EH (cell line): ENCODE measurements at regions not wholly inside any gene's neighbourhood (a gene's known extent, or its start where the extent isn't known, plus 50 kb on each side); places are given as distances from the start of the nearest gene placed in this dataset.
A peak's percentile ranks its signal among the peaks of the same experiment; 100 is the strongest.

Source experiments
- DNase-seq: peaks from one replicate; pipeline ENCODE4 v3.0.0-alpha.2; 2015; ENCODE audit warnings: low read depth

DNA sequence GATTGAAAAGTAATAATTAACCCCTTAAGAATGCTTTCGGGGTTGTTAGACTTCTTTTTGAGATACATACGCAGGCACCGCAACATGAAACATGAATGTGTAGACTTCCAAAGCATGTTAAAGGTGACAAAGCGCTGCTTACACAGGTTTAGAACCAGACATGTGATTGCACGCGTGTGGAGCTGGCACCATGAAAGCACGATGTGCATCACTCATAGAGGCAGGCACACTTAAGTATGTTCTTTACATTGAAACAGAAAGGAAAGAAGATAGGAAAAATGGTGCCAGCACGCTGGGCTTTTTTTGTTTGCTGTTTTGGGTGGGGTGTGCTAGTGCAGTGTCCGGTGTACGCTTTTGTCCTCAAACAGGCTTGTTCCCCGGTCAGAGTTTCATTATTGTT lies 83.6 kb upstream of the PPARA start:
- DNase-seq = peak; percentile 33

DNA sequence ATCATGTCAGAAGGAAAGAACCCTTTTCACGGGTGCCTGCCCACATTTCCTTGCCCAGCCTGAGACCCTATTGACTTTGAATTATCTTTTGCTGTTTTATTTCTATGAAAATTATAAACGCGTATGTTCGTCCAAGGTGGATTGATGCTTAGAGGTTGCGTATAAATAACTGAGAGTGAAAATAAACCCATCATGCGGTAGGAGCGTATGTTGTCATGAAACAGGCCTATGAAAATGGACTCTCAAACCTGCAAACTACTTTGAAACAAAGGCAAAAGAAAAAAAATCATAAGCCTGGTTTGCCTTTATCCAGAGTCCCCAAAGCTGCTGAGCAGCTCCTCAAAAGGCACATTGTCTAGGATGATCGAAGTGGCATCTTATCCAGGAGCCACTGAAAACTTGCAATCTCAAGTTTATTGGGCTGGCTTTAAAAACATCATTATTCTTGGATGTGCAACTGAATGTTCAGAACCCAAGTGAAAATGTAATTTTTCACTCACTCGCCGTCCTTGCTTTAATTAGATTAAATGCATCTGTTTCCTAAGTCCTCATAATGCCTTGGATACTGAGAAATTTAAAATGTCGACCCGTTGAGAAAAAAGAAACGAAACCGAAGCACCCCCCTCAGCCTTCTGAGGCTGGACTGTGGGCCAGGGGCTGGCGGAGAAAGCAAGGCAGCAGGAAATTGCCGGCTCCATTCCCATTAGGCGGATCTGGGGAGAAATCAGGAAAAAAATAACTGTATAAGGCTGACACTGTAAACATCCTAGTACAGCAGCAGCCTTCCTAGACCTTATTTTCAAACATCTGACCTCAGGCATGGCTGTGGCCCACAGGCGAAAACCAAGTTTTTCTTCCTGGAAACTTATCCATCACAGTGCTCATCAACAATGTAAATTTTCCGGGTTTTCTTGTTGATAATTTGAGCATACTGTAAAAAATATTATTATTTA lies 82.9 kb upstream of the PPARA start:
- peak; percentile 51 for DNase-seq

DNA sequence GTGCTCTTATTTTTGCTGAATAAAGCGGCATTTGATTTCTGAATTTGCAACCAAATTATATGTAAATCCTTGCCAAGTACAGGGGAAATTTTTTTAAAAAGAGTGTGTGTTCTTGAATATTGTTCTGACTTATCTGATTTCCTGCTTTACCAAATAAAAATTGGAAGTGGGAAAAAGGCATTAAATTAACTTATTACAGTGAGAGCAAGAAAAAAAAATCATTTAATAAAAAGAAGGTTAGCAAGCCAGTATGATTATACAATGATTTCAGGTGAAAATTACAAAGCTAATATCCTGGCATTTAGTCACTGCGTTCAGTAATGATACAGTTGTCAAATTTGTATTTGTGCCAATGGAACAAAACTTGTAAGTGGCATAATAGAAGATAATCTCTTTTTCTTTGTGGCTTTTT lies 82.1 kb upstream of the PPARA start:
- no peak for DNase-seq

DNA sequence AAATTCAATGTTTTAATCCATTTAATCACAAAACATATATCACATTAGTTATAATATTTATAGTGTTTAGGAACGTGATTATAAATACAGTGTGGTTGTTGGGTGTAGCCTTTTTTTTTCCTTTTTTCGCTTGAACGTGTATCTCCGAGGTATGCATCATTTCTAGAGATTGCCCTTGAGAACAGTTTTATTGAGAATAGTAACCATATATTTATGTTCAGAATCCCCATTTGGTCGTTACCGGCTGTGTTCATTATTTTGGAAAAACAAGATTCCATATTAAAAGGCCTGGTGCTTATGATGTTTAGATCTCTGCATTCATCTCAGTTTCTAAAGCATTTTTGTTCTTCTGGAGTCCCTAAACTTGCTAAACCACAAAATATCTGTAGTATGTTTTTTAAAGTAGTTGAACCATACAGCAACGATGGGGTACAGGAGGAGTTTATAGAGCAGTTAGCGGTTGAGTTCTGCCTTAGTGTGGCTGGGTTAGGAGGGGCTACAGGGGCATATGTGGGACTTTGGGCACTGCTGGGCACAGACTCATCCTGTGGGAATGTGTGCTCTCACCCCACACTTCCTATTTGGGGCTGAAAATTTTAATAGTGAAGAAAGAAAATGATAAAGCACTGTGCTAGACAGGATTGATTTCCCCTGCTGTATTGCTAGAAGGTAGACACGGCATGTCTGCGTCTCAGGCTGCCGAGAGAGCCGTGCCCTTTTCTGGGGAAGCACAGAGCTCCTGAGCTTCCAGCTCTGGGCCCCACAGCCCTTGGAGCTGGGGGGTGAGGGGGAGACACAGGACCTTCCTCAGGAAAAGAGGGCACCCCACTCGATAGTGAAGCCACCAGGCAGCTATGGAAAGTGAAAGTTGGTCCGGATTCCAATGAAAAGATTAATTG lies 81.5 kb upstream of the PPARA start:
- DNase-seq = peak; percentile 97

DNA sequence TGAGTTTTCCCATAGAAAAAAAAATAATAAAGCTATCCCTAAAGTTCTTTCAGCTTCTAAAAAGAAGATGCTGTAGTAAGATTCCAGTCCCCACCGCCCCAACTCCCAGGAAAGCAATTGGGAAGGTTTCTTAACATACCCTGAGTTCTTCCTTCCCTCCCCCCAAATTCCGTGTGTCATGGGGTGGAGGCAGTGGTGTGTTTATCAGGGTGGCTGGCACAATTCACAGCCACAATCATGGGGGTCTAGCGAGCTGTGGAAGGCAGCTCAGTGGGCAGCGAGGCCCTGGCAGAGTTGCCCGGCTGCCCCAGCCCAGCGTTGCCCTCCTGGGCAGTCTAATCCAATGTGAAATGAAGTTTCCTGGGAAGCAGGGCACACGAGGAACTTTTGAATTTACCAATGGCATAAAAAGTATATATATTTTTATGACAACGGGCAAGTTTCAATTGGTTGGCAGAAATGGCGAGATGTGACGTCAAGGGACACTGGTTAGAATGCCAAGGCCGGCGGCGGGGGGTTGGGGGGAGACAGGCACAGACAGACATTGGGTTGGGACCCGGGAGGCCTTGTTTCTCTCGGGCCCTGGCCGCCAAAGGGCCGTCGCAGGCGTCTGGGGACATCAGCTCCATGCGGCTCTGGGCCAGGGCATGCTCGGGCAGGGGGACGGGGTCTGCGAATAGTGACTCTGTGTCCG lies 80.7 kb upstream of the PPARA start:
- DNase-seq = peak; percentile 94

DNA sequence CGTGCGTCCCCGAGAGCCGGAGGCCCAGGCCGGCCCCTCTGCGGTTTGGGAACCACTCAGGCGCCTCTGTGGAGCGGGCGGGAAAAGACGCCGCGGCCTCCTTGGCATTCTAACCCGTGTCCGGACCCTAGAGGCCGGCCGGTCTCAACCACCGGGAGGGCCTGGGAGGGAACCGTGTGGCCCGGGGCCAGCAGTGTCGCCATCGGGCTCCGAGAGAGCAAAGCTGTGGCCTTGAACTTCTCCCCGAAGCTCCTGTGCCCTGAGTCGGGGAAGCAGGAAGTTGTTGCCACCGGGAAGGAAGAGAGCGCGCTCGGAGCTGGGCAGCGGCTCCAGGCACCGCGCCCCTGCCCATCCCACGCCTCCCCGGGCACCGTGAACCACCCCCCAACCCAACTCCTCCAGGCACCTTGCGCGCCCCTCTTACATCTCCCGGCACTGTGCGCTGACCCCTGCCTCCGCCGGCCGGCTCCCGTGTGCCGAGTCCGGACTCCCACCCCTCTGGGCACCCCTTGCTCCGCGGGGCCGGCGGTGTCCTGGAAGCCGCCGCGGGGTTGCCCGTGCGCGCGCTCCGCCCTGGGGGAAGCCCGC lies 80.0 kb upstream of the PPARA start:
- no peak for DNase-seq

DNA sequence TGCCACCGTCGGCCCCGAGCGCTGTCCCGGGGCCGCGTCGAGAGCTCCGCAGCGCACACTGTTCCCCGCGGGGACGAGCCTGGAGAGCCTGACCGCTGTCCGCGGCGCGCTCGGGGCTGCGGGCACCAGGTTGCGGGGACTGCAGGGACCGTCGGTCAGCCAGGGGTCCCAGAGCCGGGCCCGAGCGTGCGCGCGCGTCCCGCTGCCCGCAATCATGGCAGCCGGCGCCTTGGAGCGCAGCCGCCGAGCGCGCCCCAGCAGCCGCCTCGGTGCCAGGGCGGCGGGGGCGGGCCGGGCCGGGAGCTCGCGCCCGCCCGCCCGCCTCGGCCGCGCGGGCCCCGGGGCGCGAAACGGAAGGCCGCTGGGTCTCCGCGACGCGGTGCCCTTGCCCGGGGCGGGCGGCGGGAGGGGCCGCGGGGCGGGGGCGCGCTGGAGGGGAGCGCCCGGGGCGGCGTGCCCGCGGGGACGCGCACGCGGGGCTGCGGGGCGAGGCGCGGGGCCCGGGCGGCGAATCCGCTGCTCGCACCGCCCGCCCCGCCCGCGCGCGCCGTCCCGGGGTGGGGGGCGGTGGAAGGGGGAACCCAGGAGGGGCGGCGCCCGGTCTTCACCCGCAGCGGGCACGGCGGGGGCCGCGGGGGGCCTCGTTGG lies 79.4 kb upstream of the PPARA start:
- no peak for DNase-seq

DNA sequence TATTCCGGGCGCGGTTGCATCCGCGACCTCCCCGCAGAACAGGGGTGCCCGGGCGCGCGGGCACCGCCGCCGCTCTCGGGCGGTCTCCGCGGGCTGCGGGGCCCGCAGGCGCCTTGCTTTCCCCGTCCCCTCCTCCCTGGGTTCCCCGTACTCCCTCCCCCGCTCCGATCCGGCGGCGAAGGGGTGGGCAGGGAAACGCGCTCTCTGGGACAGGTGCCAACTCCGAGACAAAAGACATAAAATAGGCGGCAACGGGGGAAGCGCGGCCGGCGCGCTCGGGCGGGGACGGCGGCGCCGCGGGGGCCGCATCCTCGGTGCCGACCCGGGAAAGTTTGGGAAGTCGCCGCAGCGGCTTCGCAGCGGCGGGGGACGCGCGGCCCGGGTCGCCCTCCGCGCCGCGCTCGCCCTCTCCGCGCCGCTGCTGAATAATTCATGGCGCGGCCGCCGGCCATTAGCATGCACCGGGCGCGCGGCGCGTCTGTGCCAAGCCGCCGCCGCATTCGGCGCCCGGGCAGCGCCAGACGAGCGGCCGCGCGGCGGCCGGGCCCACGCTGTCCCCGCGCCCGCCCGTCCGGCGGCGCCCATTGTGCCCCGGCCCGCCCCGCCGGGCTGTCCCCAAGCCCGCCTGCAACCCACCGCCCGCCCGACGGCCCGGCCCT lies 78.7 kb upstream of the PPARA start:
- DNase-seq = peak; percentile 96

DNA sequence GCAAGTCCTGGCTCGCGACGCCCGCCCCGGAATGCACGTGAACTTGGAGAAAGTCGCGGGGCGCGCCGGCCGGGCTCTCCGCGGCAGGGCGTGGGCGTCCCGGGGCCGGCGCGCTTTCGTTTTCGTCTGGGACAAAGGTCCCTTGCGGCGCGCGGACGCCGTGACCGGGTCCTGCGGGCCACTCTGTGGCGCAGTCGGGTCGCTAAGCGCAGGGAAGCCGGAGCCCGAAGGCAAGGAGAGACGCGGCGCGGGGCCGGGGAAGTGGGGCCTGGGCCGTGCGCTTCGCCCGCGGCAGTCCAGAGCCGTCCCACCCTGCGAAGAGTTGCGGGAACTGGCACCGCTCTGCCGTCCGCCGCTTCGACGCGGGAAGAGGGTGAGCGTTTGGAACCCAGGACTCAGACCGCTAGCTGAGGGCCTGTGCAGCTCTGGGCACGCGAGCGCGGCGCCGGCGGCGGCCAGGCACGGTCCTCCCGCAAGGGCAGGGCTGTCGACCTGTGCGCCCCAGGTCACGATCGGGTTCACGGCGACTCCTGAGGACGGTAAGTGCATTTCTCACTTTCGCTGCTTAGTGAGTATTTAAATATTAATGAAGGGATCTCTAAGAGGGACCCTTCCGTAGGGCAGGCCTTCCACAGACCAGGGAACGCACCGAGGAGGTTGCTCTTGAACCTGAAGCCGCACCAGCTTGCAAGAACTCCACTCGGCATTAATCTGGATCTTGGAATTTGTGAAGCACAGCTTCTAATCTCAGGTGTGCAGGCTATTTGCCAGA lies 78.0 kb upstream of the PPARA start:
- peak; percentile 60 for DNase-seq

DNA sequence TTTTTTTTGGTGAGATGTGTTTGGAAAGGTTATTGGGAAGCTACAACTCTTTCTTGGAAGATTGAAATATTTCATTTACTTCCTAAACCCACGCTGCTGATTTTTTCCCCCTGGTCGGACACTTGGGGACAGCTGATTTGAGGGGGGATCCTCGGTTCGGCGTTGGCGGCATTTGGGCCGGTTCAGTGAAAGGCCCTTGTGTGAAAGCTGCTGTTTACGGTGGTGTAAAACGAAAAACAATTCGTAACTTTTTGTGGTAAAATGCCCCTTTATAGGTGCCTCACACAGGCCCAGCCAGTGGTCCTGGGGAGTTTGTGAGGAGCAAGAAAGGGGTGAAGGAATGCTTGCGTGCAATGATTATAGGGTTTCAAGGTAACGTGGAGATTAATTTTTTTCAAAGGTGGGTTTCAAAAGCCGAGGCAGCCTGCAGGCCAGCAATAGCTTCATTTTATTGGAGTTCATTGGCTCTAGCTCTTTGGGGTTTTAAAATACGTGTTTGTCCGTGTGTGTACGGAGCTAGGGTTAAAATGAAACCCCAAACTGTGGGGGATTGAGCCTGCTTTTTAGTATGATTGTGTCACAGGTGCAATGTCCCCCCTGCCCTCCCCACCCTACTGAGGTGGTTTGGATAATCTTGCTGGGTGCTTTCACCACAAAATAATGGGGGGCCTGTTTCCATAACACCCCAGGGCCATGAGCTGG lies 77.2 kb upstream of the PPARA start:
- DNase-seq = peak; percentile 23

DNA sequence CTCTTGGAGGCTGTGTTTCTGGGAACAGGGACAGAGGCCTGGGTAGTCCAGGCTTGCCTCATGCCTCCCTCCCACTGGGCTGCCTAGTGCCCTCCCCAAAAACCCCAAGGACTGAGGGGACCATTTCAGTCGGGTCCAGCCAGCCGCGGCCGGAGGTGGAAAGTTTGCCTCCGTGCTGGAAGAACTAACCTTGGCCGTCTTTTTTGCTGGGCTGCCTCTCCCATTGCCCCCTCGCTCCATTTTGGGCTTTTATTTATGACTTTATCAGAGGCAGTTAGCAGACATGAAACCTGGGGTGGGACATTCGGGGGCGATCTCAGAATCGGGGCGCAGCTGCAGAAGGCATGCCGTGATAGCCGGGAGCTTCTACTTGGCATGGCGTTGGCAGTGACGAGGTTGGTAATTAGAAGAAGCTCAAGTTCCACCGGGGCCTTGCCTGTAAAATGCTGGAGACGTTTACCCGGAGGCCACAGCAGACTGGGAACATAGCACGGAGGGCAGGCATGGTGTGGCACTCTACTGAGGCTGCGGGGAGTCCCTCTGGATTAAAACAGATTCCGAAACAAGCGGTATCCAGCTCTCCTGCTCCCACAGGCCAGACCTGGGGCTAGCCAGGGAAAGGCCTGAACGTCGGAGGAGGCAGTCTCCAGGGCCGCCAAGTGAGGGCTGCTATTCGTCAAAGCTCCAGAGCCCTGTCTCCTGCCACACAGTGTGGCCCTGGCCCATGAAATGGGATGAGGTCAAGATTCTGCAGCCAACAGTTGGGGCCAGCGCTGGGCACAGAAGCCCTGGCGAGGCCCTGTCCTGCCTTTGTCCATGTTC lies 76.4 kb upstream of the PPARA start:
- peak; percentile 59 for DNase-seq

DNA sequence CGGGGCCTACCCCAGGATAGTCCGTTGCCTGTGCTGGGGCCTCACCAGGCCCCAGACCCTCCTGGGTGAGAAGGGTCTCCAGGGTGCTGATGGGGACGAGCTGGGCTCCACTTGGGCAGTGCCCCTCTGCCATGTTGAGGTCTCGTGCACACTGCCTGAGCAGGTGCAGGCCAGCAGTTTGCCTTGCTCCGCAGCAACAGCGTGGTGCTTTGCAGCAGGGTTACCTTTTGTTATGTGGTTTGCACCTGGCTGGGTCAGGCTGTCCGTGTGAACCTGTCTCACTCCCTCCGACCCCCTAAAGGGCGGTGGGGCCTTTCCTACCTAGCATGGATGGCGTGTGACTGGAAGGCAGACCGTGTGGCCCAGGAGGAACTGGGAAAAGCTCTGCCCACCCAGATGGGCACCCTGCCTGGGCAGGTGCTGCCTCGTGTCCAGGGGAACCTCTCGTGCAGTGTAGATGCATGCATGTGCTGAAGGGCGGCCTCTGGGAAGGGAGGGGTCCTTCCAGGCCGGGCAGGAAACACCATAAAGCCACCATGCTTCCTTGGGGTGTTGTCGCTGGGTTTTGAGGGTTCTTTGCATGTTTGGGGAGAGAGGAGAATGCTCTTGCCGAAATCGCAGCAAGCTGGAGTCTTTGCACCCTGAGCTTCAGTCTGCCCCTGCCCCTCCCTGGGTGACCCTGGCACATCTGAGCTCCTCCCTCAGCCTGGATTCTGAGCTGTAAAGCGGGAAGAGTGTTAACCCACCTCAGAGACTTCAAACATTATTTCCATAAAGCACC lies 75.4 kb upstream of the PPARA start:
- DNase-seq = peak; percentile 36

DNA sequence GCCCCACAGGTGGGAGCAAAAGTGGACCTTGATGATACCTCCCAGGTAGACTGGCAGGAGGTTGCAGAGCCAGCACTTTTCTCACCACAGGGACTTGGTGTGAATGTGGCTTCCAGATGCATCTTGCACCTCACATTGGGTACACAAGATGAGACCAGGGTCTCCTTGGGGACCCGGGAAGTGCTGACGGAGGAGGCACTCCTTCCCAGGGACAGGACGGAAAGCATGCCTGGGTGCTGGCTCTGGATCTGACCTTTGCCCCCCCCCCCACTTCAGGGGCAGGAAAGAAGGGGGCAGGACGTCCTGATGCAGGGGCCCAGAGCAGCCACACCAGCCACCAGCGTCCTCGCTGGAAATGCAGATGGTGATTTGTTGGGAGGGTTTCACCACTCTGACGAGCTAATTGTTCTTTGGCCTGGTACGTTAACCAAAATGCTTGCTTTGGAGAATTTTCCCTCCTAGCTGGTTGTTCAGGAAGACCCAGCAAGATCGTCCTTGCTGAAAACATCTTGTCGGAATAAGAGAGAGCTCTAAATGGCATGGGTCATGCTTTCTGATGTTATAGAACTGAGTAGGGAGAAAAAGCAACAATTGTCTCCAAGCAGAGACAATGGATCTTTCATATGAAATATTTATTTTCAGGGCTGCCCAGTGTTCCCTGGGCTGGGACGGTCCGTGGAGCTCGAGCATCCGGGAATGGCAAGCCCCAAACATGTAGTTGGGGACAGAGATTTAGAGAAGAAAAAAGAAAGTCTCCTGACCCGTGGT lies 74.4 kb upstream of the PPARA start:
- DNase-seq = peak; percentile 40

DNA sequence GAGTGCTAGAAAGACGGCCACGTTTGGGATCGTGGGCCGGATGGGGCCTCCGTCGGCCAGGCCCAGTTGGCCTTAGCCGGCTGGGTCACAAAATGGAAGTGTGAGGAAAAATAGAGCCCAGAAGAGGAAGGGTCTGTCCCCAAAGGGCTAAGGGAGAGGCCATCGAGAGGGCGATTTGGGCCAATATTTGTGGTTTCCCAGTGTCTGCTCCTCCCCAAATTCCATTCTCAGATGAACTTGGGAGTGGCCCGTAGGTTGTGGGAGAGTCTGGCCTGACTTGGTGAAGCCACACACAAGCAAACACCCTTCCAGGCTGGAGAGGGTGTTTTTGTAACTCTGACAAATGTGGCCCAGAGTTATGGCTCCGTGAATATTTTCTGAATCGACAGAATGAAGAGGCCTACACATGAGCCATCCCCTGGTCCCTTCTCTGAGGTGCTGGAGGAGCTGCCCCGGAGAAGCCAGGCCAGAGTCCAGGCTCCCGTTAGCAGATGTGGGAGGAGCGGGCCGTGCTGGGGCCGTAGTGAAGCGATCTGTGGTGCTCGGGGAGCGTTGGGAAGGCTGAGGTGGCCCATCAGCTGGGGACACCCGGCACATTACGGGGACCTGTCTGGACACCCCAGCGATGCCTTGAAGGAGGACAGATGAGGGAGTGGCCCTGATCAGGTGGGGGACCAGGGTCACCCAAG lies 73.5 kb upstream of the PPARA start:
- DNase-seq = peak; percentile 91

DNA sequence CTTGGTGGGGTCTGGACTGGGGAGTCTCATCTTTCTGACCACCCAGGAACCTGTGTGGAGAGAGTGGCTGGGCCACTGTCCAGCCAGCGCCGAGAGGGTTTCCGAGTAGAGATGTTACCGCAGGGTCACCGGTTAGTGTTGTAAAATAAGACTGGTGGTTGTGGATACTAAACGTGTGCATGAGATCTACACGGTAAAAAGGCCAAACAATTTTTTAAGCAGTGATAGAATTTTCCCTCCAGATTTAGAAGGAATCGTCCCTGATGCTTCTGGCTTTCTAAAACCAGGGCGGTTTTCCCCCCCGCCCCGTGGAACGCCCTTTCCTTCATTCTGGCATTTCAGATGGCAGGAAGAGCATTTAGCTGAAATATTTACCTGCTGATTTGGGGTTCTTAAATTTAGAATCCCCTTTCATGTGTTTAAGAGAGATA lies 72.6 kb upstream of the PPARA start:
- peak; percentile 60 for DNase-seq
